ENCODE measurements at regions not wholly inside any gene's neighbourhood (a gene's known extent, or its start where the extent isn't known, plus 50 kb on each side); places are given as distances from the start of the nearest gene placed in this dataset.

GRCh38 chr11:112310848-112311247 is 50.2 kb upstream of the PLET1 start:
- Histone ChIP-seq H3K79me1 (ENCODE audit: low read depth, low read length) (no peaks in the 10 kb centered on the region), H3K27me3 (ENCODE audit: control insufficient read depth in 3 of 3, insufficient read depth in 3 of 3, low read depth in 1 of 3, low read length in 3 of 3) (peaks cover 0 to 14% (median 0%) of the 10 kb centered on the region in 3 experiments), H3K18ac (ENCODE audit: low read length) (no peak overlapping the region), H2AFZ (ENCODE audit: low read length) (no peak overlapping the region), H3K4me2 (ENCODE audit: insufficient read depth, low read length, poor library complexity, severe bottlenecking) (no peak overlapping the region), H3K4me1 (ENCODE audit: control insufficient read depth in 2 of 2, insufficient read depth in 1 of 2, low read depth in 1 of 2, low read length in 2 of 2) (no peaks in the 10 kb centered on the region), H3K9me3 (replicated peaks in 1 of 2; ENCODE audit: control insufficient read depth in 2 of 2, insufficient read depth in 1 of 2, low read depth in 1 of 2, low read length in 2 of 2) (no peaks in the 10 kb centered on the region), H2BK120ac (ENCODE audit: low read depth, low read length) (no peak overlapping the region), H3K36me3 (replicated peaks in 1 of 2; ENCODE audit: control insufficient read depth in 2 of 2, insufficient read depth in 2 of 2, low read length in 2 of 2) (no peaks in the 10 kb centered on the region), H2BK12ac (ENCODE audit: low read length) (no peak overlapping the region), H3K4me3 (ENCODE audit: low read length in 2 of 2) (no peak overlapping the region), H3K4ac (ENCODE audit: low read length) (no peak overlapping the region), H3K23ac (ENCODE audit: low read depth, low read length, poor library complexity) (no peak overlapping the region), H4K8ac (ENCODE audit: low read depth, low read length) (no peak overlapping the region), H3K27ac (replicated peaks; ENCODE audit: low read length) (no peak overlapping the region), H2BK15ac (ENCODE audit: low read length) (no peak overlapping the region), H2BK5ac (ENCODE audit: low read length) (no peak overlapping the region), H2AK5ac (ENCODE audit: low read depth, low read length) (no peak overlapping the region), H4K91ac (ENCODE audit: low read depth, low read length, poor library complexity) (no peak overlapping the region), H3K14ac (ENCODE audit: low read length) (no peak overlapping the region), H3K9ac (ENCODE audit: low read depth, low read length, poor library complexity) (no peak overlapping the region)
- DNase-seq (ENCODE audit: low spot score), result no peak
- WGBS, 2 donors (ENCODE audit: extremely low coverage in 2 of 2, insufficient read length in 2 of 2, insufficient replicate concordance in 1 of 2), result no CpG with 5 or more reads among the region's 8 CpGs

GRCh38 chr11:112315057-112315720 is 54.5 kb upstream of the PLET1 start:
- Histone ChIP-seq H3K36me3 (replicated peaks in 1 of 2; ENCODE audit: control insufficient read depth in 2 of 2, insufficient read depth in 2 of 2, low read length in 2 of 2) (no peaks in the 10 kb centered on the region), H3K79me1 (ENCODE audit: low read depth, low read length) (no peaks in the 10 kb centered on the region), H3K9me3 (replicated peaks in 1 of 2; ENCODE audit: control insufficient read depth in 2 of 2, insufficient read depth in 1 of 2, low read depth in 1 of 2, low read length in 2 of 2) (no peaks in the 10 kb centered on the region), H3K4me1 (ENCODE audit: control insufficient read depth in 2 of 2, insufficient read depth in 1 of 2, low read depth in 1 of 2, low read length in 2 of 2) (no peaks in the 10 kb centered on the region), H2BK5ac (ENCODE audit: low read length) (no peak overlapping the region), H3K4me2 (ENCODE audit: insufficient read depth, low read length, poor library complexity, severe bottlenecking) (no peak overlapping the region), H2BK120ac (ENCODE audit: low read depth, low read length) (no peak overlapping the region), H2AFZ (ENCODE audit: low read length) (no peak overlapping the region), H3K23ac (ENCODE audit: low read depth, low read length, poor library complexity) (no peak overlapping the region), H3K14ac (ENCODE audit: low read length) (no peak overlapping the region), H3K18ac (ENCODE audit: low read length) (no peak overlapping the region), H2BK15ac (ENCODE audit: low read length) (no peak overlapping the region), H2BK12ac (ENCODE audit: low read length) (no peak overlapping the region), H2AK5ac (ENCODE audit: low read depth, low read length) (no peak overlapping the region), H4K8ac (ENCODE audit: low read depth, low read length) (no peak overlapping the region), H3K27ac (replicated peaks; ENCODE audit: low read length) (no peak overlapping the region), H3K4ac (ENCODE audit: low read length) (no peak overlapping the region), H3K9ac (ENCODE audit: low read depth, low read length, poor library complexity) (no peak overlapping the region), H3K27me3 (ENCODE audit: control insufficient read depth in 3 of 3, insufficient read depth in 3 of 3, low read depth in 1 of 3, low read length in 3 of 3) (peaks cover 0 to 14% (median 0%) of the 10 kb centered on the region in 3 experiments), H3K4me3 (ENCODE audit: low read length in 2 of 2) (no peak overlapping the region), H4K91ac (ENCODE audit: low read depth, low read length, poor library complexity) (no peak overlapping the region)
- no CpG with 5 or more reads among the region's 8 CpGs for WGBS, 2 donors (ENCODE audit: extremely low coverage in 2 of 2, insufficient read length in 2 of 2, insufficient replicate concordance in 1 of 2)
- DNase-seq (ENCODE audit: low spot score), result no peak

- no peak overlapping the region for H3K9ac ChIP-seq (ENCODE audit: low read depth, low read length, poor library complexity)
- no peaks in the 10 kb centered on the region for H3K9me3 ChIP-seq (replicated peaks in 1 of 2; ENCODE audit: control insufficient read depth in 2 of 2, insufficient read depth in 1 of 2, low read depth in 1 of 2, low read length in 2 of 2)
- no CpG with 5 or more reads among the region's 11 CpGs for WGBS, 2 donors (ENCODE audit: extremely low coverage in 2 of 2, insufficient read length in 2 of 2, insufficient replicate concordance in 1 of 2)
- peaks cover 0 to 10% (median 0%) of the 10 kb centered on the region in 3 experiments for H3K27me3 ChIP-seq (ENCODE audit: control insufficient read depth in 3 of 3, insufficient read depth in 3 of 3, low read depth in 1 of 3, low read length in 3 of 3)
- H3K4ac ChIP-seq (ENCODE audit: low read length), result no peak overlapping the region
- H3K27ac ChIP-seq (replicated peaks; ENCODE audit: low read length), result no peak overlapping the region
- H2BK5ac ChIP-seq (ENCODE audit: low read length), result no peak overlapping the region
- H2AK5ac ChIP-seq (ENCODE audit: low read depth, low read length), result no peak overlapping the region
- H4K91ac ChIP-seq (ENCODE audit: low read depth, low read length, poor library complexity), result no peak overlapping the region
- no peak for DNase-seq (ENCODE audit: low spot score)
- no peak overlapping the region for H3K4me2 ChIP-seq (ENCODE audit: insufficient read depth, low read length, poor library complexity, severe bottlenecking)
- no peak overlapping the region for H4K8ac ChIP-seq (ENCODE audit: low read depth, low read length)
- H3K36me3 ChIP-seq (replicated peaks in 1 of 2; ENCODE audit: control insufficient read depth in 2 of 2, insufficient read depth in 2 of 2, low read length in 2 of 2), result no peaks in the 10 kb centered on the region
- no peak overlapping the region for H2BK15ac ChIP-seq (ENCODE audit: low read length)
- H2BK120ac ChIP-seq (ENCODE audit: low read depth, low read length), result no peak overlapping the region
- H3K23ac ChIP-seq (ENCODE audit: low read depth, low read length, poor library complexity), result no peak overlapping the region
- H2BK12ac ChIP-seq (ENCODE audit: low read length), result no peak overlapping the region
- no peak overlapping the region for H3K18ac ChIP-seq (ENCODE audit: low read length)
- no peak overlapping the region for H2AFZ ChIP-seq (ENCODE audit: low read length)
- no peak overlapping the region for H3K4me3 ChIP-seq (ENCODE audit: low read length in 2 of 2)
- H3K79me1 ChIP-seq (ENCODE audit: low read depth, low read length), result no peaks in the 10 kb centered on the region
- H3K14ac ChIP-seq (ENCODE audit: low read length), result no peak overlapping the region
- H3K4me1 ChIP-seq (ENCODE audit: control insufficient read depth in 2 of 2, insufficient read depth in 1 of 2, low read depth in 1 of 2, low read length in 2 of 2), result no peaks in the 10 kb centered on the region
Observed at GRCh38 chr11:112315861-112316739, 55.4 kb upstream of the PLET1 start.

- Histone ChIP-seq H2AFZ (ENCODE audit: low read length) (no peak overlapping the region), H3K9ac (ENCODE audit: low read depth, low read length, poor library complexity) (no peak overlapping the region), H2BK5ac (ENCODE audit: low read length) (no peak overlapping the region), H2AK5ac (ENCODE audit: low read depth, low read length) (no peak overlapping the region), H3K18ac (ENCODE audit: low read length) (no peak overlapping the region), H3K27me3 (ENCODE audit: control insufficient read depth in 3 of 3, insufficient read depth in 3 of 3, low read depth in 1 of 3, low read length in 3 of 3) (peaks cover 0 to 10% (median 0%) of the 10 kb centered on the region in 3 experiments), H3K4me3 (ENCODE audit: low read length in 2 of 2) (no peak overlapping the region), H3K9me3 (replicated peaks in 1 of 2; ENCODE audit: control insufficient read depth in 2 of 2, insufficient read depth in 1 of 2, low read depth in 1 of 2, low read length in 2 of 2) (no peaks in the 10 kb centered on the region), H2BK12ac (ENCODE audit: low read length) (no peak overlapping the region), H4K8ac (ENCODE audit: low read depth, low read length) (no peak overlapping the region), H2BK120ac (ENCODE audit: low read depth, low read length) (no peak overlapping the region), H3K36me3 (replicated peaks in 1 of 2; ENCODE audit: control insufficient read depth in 2 of 2, insufficient read depth in 2 of 2, low read length in 2 of 2) (no peaks in the 10 kb centered on the region), H2BK15ac (ENCODE audit: low read length) (no peak overlapping the region), H3K4me1 (ENCODE audit: control insufficient read depth in 2 of 2, insufficient read depth in 1 of 2, low read depth in 1 of 2, low read length in 2 of 2) (no peaks in the 10 kb centered on the region), H3K23ac (ENCODE audit: low read depth, low read length, poor library complexity) (no peak overlapping the region), H3K27ac (replicated peaks; ENCODE audit: low read length) (no peak overlapping the region), H4K91ac (ENCODE audit: low read depth, low read length, poor library complexity) (no peak overlapping the region), H3K4me2 (ENCODE audit: insufficient read depth, low read length, poor library complexity, severe bottlenecking) (no peak overlapping the region), H3K79me1 (ENCODE audit: low read depth, low read length) (no peaks in the 10 kb centered on the region), H3K14ac (ENCODE audit: low read length) (no peak overlapping the region), H3K4ac (ENCODE audit: low read length) (no peak overlapping the region)
- DNase-seq (ENCODE audit: low spot score), result no peak
- no CpG with 5 or more reads among the region's 4 CpGs for WGBS, 2 donors (ENCODE audit: extremely low coverage in 2 of 2, insufficient read length in 2 of 2, insufficient replicate concordance in 1 of 2)
Observed at GRCh38 chr11:112316971-112317370, 56.3 kb upstream of the PLET1 start.

Data from neuronal stem cell (in vitro differentiated cells).